Endothelial cell of umbilical vein (primary cell): ENCODE measurements at regions not wholly inside any gene's neighbourhood (a gene's known extent, or its start where the extent isn't known, plus 50 kb on each side); places are given as distances from the start of the nearest gene placed in this dataset.

ENCODE experiments used
- BruUV-seq: library from RNA; stranded (reverse); fragments of 400-500 nt; replicated peaks from 2 replicates; lab custom pipeline; 2021; lab: Mats Ljungman, UMichigan
- CTCF ChIA-PET: fragments of 300-600, 350-600 bp; sonication (Branson Sonifier 250); formaldehyde crosslinking; loops from one replicate; lab custom pipeline; 2021; ENCODE audit warnings: antibody characterized with exemption, inconsistent platforms; lab: Charles Lee
- POLR2A ChIA-PET: fragments of 300-600, 350-600 bp; sonication (Branson Sonifier 250); formaldehyde crosslinking; loops from one replicate; lab custom pipeline; 2021; ENCODE audit warnings: antibody characterized with exemption, inconsistent platforms; lab: Charles Lee
- DNase-seq: peaks from one replicate; pipeline ENCODE4 v3.0.0-alpha.2; 2011; ENCODE audit warnings: low read depth, low spot score
- FAIRE-seq: peaks from 2 replicates; lab custom pipeline; 2011; peaks lifted over from hg19 to GRCh38; lab: Jason Lieb, UNC
- H2AFZ ChIP-seq: 2 replicates; pipeline ENCODE4 v1.6.0; 2012; ENCODE audit warnings: low read depth, low read length, control low read depth, inconsistent platforms
- H3K27ac ChIP-seq: 2 replicates; pipeline ENCODE4 v1.5.1; 2011; ENCODE audit warnings: low read depth, mild to moderate bottlenecking, control low read depth, low read length, moderate library complexity; ENCODE audit not compliant: insufficient read depth
- H3K27me3 ChIP-seq, 2 experiments: 2 replicates each; pipeline versions ENCODE4 v1.6.0 to v1.6.1; 2011; ENCODE audit warnings: low read length in 2 of 2, mixed read lengths in 1 of 2; ENCODE audit not compliant: control insufficient read depth in 2 of 2, insufficient read depth in 2 of 2
- H3K36me3 ChIP-seq, 2 experiments: 2 replicates in 1 of 2; 3 replicates in 1 of 2; pipeline ENCODE4 v1.5.1; 2011; ENCODE audit warnings: low read length in 2 of 2, mild to moderate bottlenecking in 1 of 2, moderate library complexity in 1 of 2; ENCODE audit not compliant: control insufficient read depth in 2 of 2, insufficient read depth in 2 of 2; ENCODE audit errors: extremely low read depth in 1 of 2
- H3K4me1 ChIP-seq: 3 replicates; pipeline ENCODE4 v1.5.1; 2011; ENCODE audit warnings: mild to moderate bottlenecking, low read length; ENCODE audit not compliant: control insufficient read depth, insufficient read depth; ENCODE audit errors: extremely low read depth
- H3K4me2 ChIP-seq: 2 replicates; pipeline ENCODE4 v1.6.1; 2011; ENCODE audit warnings: low read length, control low read depth, mixed read lengths; ENCODE audit not compliant: insufficient read depth
- H3K4me3 ChIP-seq, 3 experiments: fragments of 200-600 bp in 1 of 3; sonication (generic), shearing (Covaris generic) in 1 of 3; replicated peaks in 1 of 3; 2 replicates each; pipeline ENCODE4 v1.5.1; 2011 to 2016; ENCODE audit warnings: control low read depth in 3 of 3, low read length in 3 of 3, mild to moderate bottlenecking in 2 of 3, inconsistent platforms in 1 of 3, low read depth in 1 of 3, moderate library complexity in 1 of 3; ENCODE audit not compliant: insufficient read depth in 1 of 3
- H3K79me2 ChIP-seq: 2 replicates; pipeline ENCODE4 v1.6.0; 2012; ENCODE audit warnings: low read length, inconsistent platforms; ENCODE audit not compliant: control insufficient read depth, insufficient read depth
- H3K9ac ChIP-seq: replicated peaks from 2 replicates; pipeline ENCODE3; 2011; ENCODE audit warnings: low read length, control low read depth; ENCODE audit not compliant: insufficient read depth; ENCODE audit errors: extremely low read depth
- H3K9me1 ChIP-seq: replicated peaks from 3 replicates; pipeline ENCODE4 v1.6.0; 2011; ENCODE audit warnings: mild to moderate bottlenecking, low read length; ENCODE audit not compliant: control insufficient read depth, insufficient read depth; ENCODE audit errors: extremely low read depth
- H3K9me3 ChIP-seq: replicated peaks from 2 replicates; pipeline ENCODE4 v1.5.1; 2012; ENCODE audit warnings: low read length, inconsistent platforms; ENCODE audit not compliant: control insufficient read depth, insufficient read depth
- H4K20me1 ChIP-seq: replicated peaks from 2 replicates; pipeline ENCODE3; 2011; ENCODE audit warnings: mild to moderate bottlenecking, low read length; ENCODE audit not compliant: control insufficient read depth, insufficient read depth; ENCODE audit errors: extremely low read depth
- CTCF ChIP-seq, 2 donors: IDR thresholded peaks; 1 replicate in 1 of 2; 2 replicates in 1 of 2; pipeline ENCODE4 v1.5.1; 2011; ENCODE audit warnings: low read length in 2 of 2, mild to moderate bottlenecking in 2 of 2, moderate library complexity in 2 of 2, control low read depth in 1 of 2, inconsistent platforms in 1 of 2, low read depth in 1 of 2; ENCODE audit not compliant: insufficient read depth in 1 of 2; ENCODE audit errors: extremely low read depth in 1 of 2
- EZH2 ChIP-seq: IDR thresholded peaks from 2 replicates; pipeline ENCODE4 v1.6.1; 2012; ENCODE audit warnings: borderline replicate concordance, low read depth, mild to moderate bottlenecking, moderate library complexity, low read length, inconsistent platforms; ENCODE audit not compliant: severe bottlenecking
- FOS ChIP-seq: IDR thresholded peaks from 2 replicates; pipeline ENCODE4 v1.6.1; 2011; ENCODE audit warnings: mild to moderate bottlenecking, low read length, moderate library complexity, borderline replicate concordance; ENCODE audit not compliant: insufficient read depth
- GATA2 ChIP-seq: IDR thresholded peaks from 2 replicates; pipeline ENCODE4 v1.7.0; 2011; ENCODE audit warnings: low read depth, mild to moderate bottlenecking, moderate library complexity, mixed read lengths, low read length; ENCODE audit not compliant: insufficient read length, insufficient read depth
- JUN ChIP-seq: IDR thresholded peaks from 2 replicates; pipeline ENCODE4 v1.6.1; 2011; ENCODE audit warnings: borderline replicate concordance, low read depth; ENCODE audit not compliant: insufficient read length, insufficient read depth
- MAX ChIP-seq: IDR thresholded peaks from 2 replicates; pipeline ENCODE4 v1.6.1; 2011; ENCODE audit not compliant: insufficient read depth, insufficient read length
- MYC ChIP-seq: IDR thresholded peaks from one replicate; pipeline ENCODE4 v1.6.1; 2011; ENCODE audit warnings: mild to moderate bottlenecking, low read depth, low read length
- POLR2A ChIP-seq: IDR thresholded peaks from 2 replicates; pipeline ENCODE4 v1.6.1; 2012; ENCODE audit warnings: low read depth, mild to moderate bottlenecking, control low read depth, low read length
- POLR2AphosphoS5 ChIP-seq: IDR thresholded peaks from 2 replicates; pipeline ENCODE4 v1.6.1; 2012; ENCODE audit warnings: low read depth, mild to moderate bottlenecking, control low read depth, low read length, moderate library complexity; ENCODE audit not compliant: insufficient read depth
- dilution Hi-C: fragments of 300-500 bp; cut with MboI; formaldehyde crosslinking; loops from one replicate; pipeline ENCODE4 v1.15.0; 2019; ENCODE audit warnings: low sequenced_read_pairs; ENCODE audit not compliant: extremely low pct_ligation_motif_present
- intact Hi-C: fragments of 100-400 bp; cut with micrococcal nuclease; formaldehyde crosslinking; loops from one replicate; pipeline ENCODE4 v1.10.0; 2022

DNA sequence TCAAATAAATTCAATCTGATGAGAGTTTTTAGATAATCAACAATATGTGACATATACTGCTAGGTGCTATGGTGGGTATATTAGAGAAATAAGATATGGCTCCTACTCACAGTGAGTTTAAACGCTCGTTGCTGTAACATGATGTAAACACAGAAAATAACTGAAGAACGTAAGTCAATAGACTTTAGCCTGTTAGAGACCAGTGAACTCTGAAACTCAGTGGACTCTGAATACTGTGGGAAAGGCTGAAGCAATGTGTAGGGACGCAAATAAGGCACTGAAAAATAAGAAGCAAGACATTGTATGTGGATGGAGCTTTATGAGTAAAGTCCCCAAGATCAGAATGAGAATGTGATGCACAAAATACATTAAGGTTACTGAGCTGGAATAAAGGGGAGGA is 431.6 kb downstream of the TFAP2B start:
- no peak for FAIRE-seq
- Histone ChIP-seq H3K36me3 (no peaks in the 10 kb centered on the region), H3K27ac (no peak overlapping the region), H3K9ac (no peak overlapping the region), H2AFZ (no peak overlapping the region), H3K9me3 (peaks cover 2% of the 10 kb centered on the region), H3K4me1 (no peaks in the 10 kb centered on the region), H3K4me2 (no peak overlapping the region), H4K20me1 (no peaks in the 10 kb centered on the region), H3K79me2 (no peaks in the 10 kb centered on the region), H3K9me1 (no peaks in the 10 kb centered on the region), H3K4me3 (no peak overlapping the region), H3K27me3 (no peaks in the 10 kb centered on the region)
- TF ChIP-seq JUN: no peak
- no peak for TF ChIP-seq MAX
- no peak for TF ChIP-seq MYC
- TF ChIP-seq FOS: no peak
- no peak for TF ChIP-seq POLR2A
- TF ChIP-seq POLR2AphosphoS5: no peak
- no peak for TF ChIP-seq EZH2
- TF ChIP-seq GATA2: no peak
- no peak for TF ChIP-seq CTCF (IDR thresholded peaks at IDR 0.05; ENCODE audit: extremely low read depth in 1 of 2, insufficient read depth in 1 of 2, low read depth in 1 of 2, low read length in 2 of 2)
- intact Hi-C loops (no loop called here), dilution Hi-C loops (no loop called here)
- POLR2A ChIA-PET: no interaction called here
- DNase-seq: no peak
- no TSS peak for BruUV-seq
- CTCF ChIA-PET: no interaction called here
